ENCODE measurements at regions not wholly inside any gene's neighbourhood (a gene's known extent, or its start where the extent isn't known, plus 50 kb on each side); places are given as distances from the start of the nearest gene placed in this dataset.
"Not testable (repeated sequence)": the region's sequence is repeated elsewhere in the genome, so short reads cannot be mapped to it uniquely, and the experiment has no call there.

DNA sequence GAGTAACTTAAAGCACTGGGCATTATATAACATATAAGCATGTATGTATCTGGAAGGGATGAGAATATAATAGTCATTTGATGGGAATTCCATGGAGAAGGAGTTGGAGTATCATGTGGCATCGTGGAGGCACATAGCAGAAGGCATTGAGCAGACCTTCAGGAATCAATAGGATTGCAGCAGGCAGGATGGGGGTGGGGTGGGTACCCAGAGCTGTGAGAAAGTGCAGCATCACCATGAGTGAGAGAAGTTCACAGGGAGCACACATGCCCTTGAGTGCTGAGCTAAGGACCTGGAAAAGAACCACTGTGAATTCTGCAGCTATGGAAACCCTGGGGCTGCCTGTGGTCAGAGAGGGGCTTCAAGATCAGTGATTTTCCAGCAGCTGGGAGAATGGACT lies 57.3 kb downstream of the MED10 start:
- H3K4me3 ChIP-seq, result no peak overlapping the region
- H3K27ac ChIP-seq, result no peak overlapping the region

GRCh38 chr5:6319116-6319515 lies 59.2 kb downstream of the MED10 start:
- Histone ChIP-seq H3K4me3 (no peak overlapping the region), H3K27ac (no peak overlapping the region)

GRCh38 chr5:6317116-6317798 lies 61.1 kb downstream of the MED10 start:
- Histone ChIP-seq H3K27ac (no peak overlapping the region), H3K4me3 (no peak overlapping the region)

GRCh38 chr5:6315580-6315979 lies 62.8 kb downstream of the MED10 start:
- Histone ChIP-seq H3K27ac (no peak overlapping the region), H3K4me3 (no peak overlapping the region)

- H3K27ac ChIP-seq, result no peak overlapping the region
- H3K4me3 ChIP-seq, result no peak overlapping the region
These were observed 66.5 kb downstream of the MED10 start for GRCh38 chr5:6311568-6312501.

GRCh38 chr5:6309949-6310348 lies 68.4 kb downstream of the MED10 start:
- H3K4me3 ChIP-seq, result no peak overlapping the region

GRCh38 chr5:6308683-6309082 lies 69.7 kb downstream of the MED10 start:
- no peak overlapping the region for H3K4me3 ChIP-seq

More at GRCh38 chr5:6309949-6310348, 68.4 kb downstream of the MED10 start:
- no peak overlapping the region for H3K27ac ChIP-seq

DNA sequence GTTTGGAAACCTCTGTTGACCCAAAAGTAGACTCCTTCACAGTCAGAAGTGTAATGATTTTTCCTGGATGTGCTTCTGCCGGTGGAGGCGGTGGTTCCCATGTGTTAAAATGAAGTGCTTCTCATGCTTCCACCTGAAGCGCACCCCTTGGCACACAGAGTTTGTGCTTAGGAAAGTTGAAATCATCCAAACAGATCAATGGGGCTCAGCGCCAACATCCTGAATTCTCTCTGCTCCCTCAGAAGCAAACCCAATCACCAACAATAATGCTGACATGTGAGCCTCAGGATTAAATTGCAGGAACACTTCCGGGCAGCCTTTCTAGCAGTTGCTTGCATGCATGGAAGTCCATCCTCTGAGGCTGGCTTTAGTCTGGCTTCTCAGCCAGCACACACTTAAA lies 71.0 kb downstream of the MED10 start:
- Histone ChIP-seq H3K4me3 (no peak overlapping the region), H3K27ac (no peak overlapping the region)

More at GRCh38 chr5:6308683-6309082, 69.7 kb downstream of the MED10 start:
- H3K27ac ChIP-seq, result no peak overlapping the region

DNA sequence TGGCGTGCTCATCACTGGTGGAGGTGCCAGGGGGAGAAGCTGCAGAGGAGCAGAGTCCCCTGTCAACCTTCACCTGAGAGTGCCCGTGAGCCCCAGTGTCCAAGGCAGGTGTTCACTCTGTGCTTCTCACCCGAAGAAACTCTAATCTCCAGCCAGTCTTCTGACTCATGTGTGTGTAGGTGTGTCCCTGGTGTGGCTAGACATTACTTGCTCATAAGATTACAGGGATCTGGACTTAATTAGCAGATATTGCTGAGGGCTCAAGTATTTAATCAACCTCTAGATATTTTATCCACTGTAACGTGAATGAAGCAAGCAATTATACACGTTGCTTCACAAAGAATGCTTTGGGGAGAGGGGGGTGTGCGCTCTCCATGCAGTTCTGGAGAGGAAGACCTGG lies 72.5 kb downstream of the MED10 start:
- no peak overlapping the region for H3K27ac ChIP-seq
- no peak overlapping the region for H3K4me3 ChIP-seq

DNA sequence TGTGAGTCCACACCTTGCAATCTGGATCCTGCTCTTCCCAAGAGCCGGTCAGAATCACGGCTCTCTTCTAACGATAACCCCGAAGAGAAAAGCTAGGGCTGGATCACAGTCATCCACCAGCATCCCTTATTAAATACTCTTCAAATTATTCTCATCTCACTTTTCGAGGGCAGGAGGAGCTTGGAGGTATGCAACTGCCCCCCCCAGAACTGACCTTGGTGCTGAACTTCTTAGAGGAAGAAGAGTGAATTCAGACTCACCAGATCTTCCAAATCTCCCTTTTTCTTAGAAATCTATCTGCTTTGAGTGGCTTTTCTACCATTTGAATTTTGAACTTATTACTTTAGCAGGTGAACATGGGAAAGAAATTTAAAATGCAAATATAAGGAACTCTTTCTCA lies 75.7 kb downstream of the MED10 start:
- Histone ChIP-seq H3K4me3 (no peak overlapping the region), H3K27ac (no peak overlapping the region)

DNA sequence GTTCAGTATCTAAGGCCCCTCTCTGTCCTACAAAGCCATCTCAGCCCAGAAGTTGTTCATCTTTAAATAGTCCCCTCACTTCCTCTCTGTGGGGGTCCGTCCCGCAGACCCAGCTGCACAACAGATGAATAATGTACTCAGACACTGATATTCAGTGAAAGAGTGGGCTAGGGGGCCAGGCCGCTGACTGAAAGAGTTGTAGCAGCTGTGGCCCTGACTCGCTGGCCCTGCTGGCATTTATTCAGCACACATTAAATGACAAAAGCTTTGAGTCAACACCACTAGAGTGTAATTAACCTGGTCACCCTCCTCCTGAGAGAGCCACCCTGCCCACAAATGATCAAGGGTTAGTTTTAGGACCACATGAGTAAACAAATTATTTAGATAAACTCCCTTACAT lies 76.3 kb downstream of the MED10 start:
- Histone ChIP-seq H3K4me3 (no peak overlapping the region), H3K27ac (no peak overlapping the region)

DNA sequence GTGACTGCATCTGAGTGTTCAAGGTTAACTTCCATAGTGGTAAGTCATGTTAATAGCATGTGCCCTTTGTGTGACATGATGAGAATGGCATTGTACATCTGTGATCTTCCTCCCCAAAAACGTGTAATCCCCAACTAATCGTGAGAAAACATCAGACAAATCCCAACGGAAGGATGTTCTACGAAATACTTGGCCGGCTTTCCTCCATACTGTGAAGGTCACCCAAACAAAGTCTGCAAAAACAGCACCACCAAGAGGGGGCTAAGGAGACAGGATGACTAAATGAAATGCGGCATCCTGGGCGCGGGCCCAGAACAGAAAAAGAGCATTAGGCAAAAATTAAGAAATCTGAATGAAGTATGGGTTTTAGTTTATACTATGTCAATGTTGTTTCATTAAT lies 81.8 kb downstream of the MED10 start:
- Histone ChIP-seq H3K27ac (no peak overlapping the region), H3K4me3 (no peak overlapping the region)

DNA sequence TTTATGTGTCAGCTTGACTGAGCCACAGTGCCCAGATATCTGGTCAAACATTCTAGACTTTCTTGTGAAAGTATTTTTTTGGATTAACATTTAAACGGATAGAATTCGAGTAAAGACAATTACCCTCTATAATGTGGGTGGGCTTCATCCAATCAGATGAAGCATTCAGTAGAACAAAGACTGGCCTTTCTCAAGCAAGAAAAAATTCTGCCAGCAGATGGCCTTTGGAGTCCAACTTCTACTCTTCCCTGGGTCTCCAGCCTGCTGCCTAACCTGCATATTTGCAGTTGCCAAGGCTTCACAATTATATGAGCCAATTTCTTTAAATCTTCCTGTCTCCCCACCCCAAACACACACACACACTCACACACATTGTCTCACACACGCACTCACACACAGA lies 86.4 kb downstream of the MED10 start:
- Histone ChIP-seq H3K27ac (no peak overlapping the region), H3K4me3 (no peak overlapping the region)

GRCh38 chr5:6289239-6289638 lies 89.1 kb downstream of the MED10 start:
- no peak overlapping the region for H3K4me3 ChIP-seq
- H3K27ac ChIP-seq, result no peak overlapping the region

DNA sequence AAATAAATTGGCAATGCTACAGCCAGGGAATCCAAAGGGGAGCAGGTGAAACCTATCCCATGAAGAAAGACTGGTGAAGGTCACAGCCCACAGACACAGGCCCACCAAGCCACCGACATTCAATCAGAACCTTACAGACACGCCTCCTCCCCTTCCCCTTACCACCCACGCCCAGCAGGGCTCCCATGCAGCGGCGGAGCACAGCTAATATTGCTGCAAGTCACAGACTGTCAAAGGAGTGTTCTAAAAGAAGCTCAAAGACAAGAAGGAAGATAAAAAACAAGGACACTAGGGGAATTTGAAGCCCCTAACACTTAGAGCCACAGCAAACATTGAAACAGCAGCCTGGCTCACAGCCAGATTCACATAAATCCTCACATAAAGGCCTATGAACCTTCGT lies 91.2 kb downstream of the MED10 start:
- H3K27ac ChIP-seq, result no peak overlapping the region
- no peak overlapping the region for H3K4me3 ChIP-seq

DNA sequence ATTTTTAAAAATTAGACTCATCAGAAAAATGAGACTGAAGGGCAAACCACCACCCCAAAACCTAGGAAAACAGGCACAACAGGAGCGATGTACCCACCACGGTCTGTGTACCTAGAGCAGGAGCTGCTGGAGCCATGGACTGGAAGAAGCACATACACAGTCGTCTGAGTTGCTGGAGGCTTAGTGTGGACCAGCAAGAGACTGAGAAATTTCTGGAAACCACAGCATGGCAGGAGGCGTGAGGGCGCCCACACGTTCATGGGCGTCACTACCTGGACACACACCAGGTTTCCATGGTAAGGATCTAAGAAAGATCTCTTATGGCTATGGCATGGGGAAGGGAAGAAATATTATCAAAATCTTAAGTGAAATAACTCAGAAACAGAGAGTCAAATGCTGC lies 91.9 kb downstream of the MED10 start:
- H3K4me3 ChIP-seq, result no peak overlapping the region
- no peak overlapping the region for H3K27ac ChIP-seq

GRCh38 chr5:6284491-6284890 lies 93.9 kb downstream of the MED10 start:
- not testable (repeated sequence) for H3K4me3 ChIP-seq, H3K27ac ChIP-seq

DNA sequence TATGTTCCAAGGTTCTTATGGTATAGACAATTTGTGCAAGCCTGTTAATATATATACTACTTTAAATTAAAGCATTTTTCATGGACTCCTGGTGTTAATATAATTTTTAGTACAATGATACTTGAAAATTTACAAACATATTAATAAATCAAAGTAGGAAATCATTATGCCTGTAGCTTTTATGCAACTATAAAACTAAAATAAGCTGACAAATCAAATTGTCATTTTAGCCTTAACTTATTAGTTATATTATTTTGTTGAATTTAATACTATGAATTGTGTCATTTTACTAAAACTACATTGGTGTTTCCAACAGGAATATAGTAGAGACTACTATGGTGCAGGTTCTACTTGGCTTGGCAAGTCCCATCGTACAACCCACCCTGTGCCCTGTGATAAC lies 96.0 kb downstream of the MED10 start:
- no peak overlapping the region for H3K27ac ChIP-seq
- H3K4me3 ChIP-seq, result no peak overlapping the region

- Histone ChIP-seq H3K27ac (no peak overlapping the region), H3K4me3 (no peak overlapping the region)
These were observed 96.5 kb downstream of the MED10 start for GRCh38 chr5:6281818-6282217.

GRCh38 chr5:6280425-6281100 lies 97.8 kb downstream of the MED10 start:
- Histone ChIP-seq H3K4me3 (no peak overlapping the region), H3K27ac (no peak overlapping the region)

GRCh38 chr5:6279607-6280006 lies 98.7 kb downstream of the MED10 start:
- no peak overlapping the region for H3K4me3 ChIP-seq
- H3K27ac ChIP-seq, result no peak overlapping the region

Measured in skin epidermis (tissue), 12 donors.